Naive thymus-derived CD8-positive, alpha-beta T cell (primary cell): ENCODE measurements at regions not wholly inside any gene's neighbourhood (a gene's known extent, or its start where the extent isn't known, plus 50 kb on each side); places are given as distances from the start of the nearest gene placed in this dataset.

Experiments used
- ATAC-seq, 2 donors: fragments of 150-1000 bp; cut with Tn5 transposase in 1 of 2; sonication (Bioruptor Pico), chemical (Tn5 transposase) in 1 of 2; 1 replicate in 1 of 2; 2 replicates in 1 of 2; pipeline ENCODE4 v1.10.0; 2021; ENCODE audit warnings: mild to moderate bottlenecking in 2 of 2, moderate library complexity in 2 of 2
- POLR2A ChIA-PET: fragments of 350-600 bp; sonication (Branson Sonifier 250); formaldehyde crosslinking; loops from one replicate; lab custom pipeline; 2021; ENCODE audit warnings: antibody characterized with exemption; lab: Charles Lee
- DNase-seq, 10 donors: peaks; one replicate each; pipeline versions ENCODE4 v3.0.0 to v3.0.0-alpha.2; 2020 to 2022
- H3K27ac Mint-ChIP-seq, 10 donors: one replicate each; pipeline ENCODE4 v1.8.0; 2020 to 2022; ENCODE audit warnings: mild to moderate bottlenecking in 10 of 10, mixed read lengths in 10 of 10, moderate library complexity in 4 of 10, inconsistent platforms in 1 of 10
- H3K27me3 Mint-ChIP-seq, 5 donors: one replicate each; pipeline ENCODE4 v1.8.0; 2021 to 2022; ENCODE audit warnings: mixed read lengths in 5 of 5
- H3K36me3 Mint-ChIP-seq, 3 donors: one replicate each; pipeline ENCODE4 v1.8.0; 2020 to 2022; ENCODE audit warnings: mixed read lengths in 3 of 3, mild to moderate bottlenecking in 2 of 3, inconsistent platforms in 1 of 3
- H3K4me1 Mint-ChIP-seq, 4 donors: one replicate each; pipeline ENCODE4 v1.8.0; 2021 to 2022; ENCODE audit warnings: mixed read lengths in 4 of 4
- H3K4me3 Mint-ChIP-seq, 10 donors: one replicate each; pipeline ENCODE4 v1.8.0; 2020 to 2022; ENCODE audit warnings: mild to moderate bottlenecking in 10 of 10, mixed read lengths in 10 of 10, moderate library complexity in 6 of 10, inconsistent platforms in 1 of 10
- H3K9me3 Mint-ChIP-seq, 9 donors: one replicate each; pipeline ENCODE4 v1.8.0; 2020 to 2022; ENCODE audit warnings: mixed read lengths in 9 of 9, mild to moderate bottlenecking in 3 of 9, inconsistent platforms in 1 of 9, moderate library complexity in 1 of 9

DNA sequence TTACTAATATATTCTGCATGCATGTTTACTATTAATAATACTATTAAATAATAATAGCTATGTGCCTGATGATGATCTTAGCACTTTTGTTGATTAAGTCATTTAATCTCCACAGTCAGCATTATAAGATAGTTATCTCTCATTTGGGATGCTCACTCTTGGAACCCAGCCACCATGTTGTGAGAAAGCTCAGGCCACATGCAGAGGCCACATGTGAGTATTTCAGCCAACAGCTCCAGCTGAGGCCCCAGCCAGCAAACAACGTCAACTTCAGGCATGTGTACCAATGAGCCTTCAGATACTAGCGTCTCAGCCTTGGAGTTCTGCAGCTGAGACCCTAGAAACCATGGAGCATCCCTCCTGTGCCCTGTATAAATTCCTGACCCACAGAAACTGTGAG lies 798.1 kb upstream of the LRRC4C start:
- Mint-ChIP-seq H3K4me1 (no peaks in the 10 kb centered on the region), H3K4me3 (no peak overlapping the region), H3K27me3 (no peaks in the 10 kb centered on the region), H3K36me3 (no peaks in the 10 kb centered on the region), H3K9me3 (peaks cover 2 to 21% (median 10%) of the 10 kb centered on the region in 9 donors), H3K27ac (no peak overlapping the region)
- POLR2A ChIA-PET: no interaction called here
- ATAC-seq: no peak
- DNase-seq: no peak

DNA sequence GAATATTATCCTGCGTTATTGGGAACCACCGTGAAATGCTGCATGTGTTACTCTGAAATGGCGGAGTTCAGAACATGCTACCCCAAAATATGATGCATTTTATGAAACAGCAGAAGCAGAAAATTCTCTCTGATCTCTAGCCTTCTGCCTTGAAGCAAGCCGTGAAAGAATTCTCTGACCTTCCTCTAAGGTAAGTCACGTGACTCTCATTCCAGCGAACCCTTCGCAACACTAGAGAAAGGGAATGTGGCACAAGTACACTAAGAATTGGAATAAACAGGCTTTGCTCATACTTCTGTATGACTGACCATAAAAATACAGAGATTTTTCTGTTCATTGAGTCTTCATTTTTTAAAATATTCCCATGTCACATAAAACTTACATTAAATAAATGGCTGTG lies 805.6 kb upstream of the LRRC4C start:
- Mint-ChIP-seq H3K27me3 (no peaks in the 10 kb centered on the region), H3K9me3 (peaks cover 0 to 20% (median 4%) of the 10 kb centered on the region in 9 donors), H3K36me3 (no peaks in the 10 kb centered on the region), H3K4me1 (no peaks in the 10 kb centered on the region), H3K27ac (no peak overlapping the region), H3K4me3 (no peak overlapping the region)
- POLR2A ChIA-PET: no interaction called here
- no peak for ATAC-seq
- DNase-seq: no peak

- Mint-ChIP-seq H3K36me3 (peaks cover 0 to 12% (median 0%) of the 10 kb centered on the region in 3 donors), H3K4me1 (no peaks in the 10 kb centered on the region), H3K27ac (no peak overlapping the region), H3K4me3 (no peak overlapping the region), H3K27me3 (no peaks in the 10 kb centered on the region), H3K9me3 (peaks cover 10 to 30% (median 20%) of the 10 kb centered on the region in 9 donors)
- DNase-seq: no peak
- ATAC-seq: no peak
- POLR2A ChIA-PET: no interaction called here
Observed at GRCh38 chr11:42271306-42271705, 811.9 kb upstream of the LRRC4C start.

DNA sequence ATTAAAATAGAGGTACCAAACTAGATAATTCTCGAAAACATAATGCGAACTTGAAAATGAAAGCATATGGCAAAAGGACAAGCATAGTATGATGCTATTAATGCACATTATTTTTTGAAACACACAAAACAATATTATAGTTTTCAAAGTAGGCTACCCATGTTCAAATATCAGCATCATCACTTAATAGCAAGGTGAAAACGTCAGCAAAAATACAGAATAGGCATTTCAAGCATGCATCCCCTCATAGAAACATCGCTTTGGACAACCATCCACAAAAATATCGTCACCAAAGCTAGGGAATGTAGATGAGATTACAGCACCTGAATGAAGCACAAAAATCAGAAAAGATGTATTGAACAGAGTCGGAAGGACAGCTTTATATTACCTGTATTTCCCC lies 814.5 kb upstream of the LRRC4C start:
- no peaks in the 10 kb centered on the region for H3K4me1 Mint-ChIP-seq
- no peak for ATAC-seq
- POLR2A ChIA-PET: no interaction called here
- H3K27ac Mint-ChIP-seq: no peak overlapping the region
- H3K9me3 Mint-ChIP-seq: peaks cover 13 to 32% (median 21%) of the 10 kb centered on the region in 9 donors
- no peak for DNase-seq
- H3K27me3 Mint-ChIP-seq: no peaks in the 10 kb centered on the region
- H3K36me3 Mint-ChIP-seq: peaks cover 0 to 18% (median 0%) of the 10 kb centered on the region in 3 donors
- no peak overlapping the region for H3K4me3 Mint-ChIP-seq

DNA sequence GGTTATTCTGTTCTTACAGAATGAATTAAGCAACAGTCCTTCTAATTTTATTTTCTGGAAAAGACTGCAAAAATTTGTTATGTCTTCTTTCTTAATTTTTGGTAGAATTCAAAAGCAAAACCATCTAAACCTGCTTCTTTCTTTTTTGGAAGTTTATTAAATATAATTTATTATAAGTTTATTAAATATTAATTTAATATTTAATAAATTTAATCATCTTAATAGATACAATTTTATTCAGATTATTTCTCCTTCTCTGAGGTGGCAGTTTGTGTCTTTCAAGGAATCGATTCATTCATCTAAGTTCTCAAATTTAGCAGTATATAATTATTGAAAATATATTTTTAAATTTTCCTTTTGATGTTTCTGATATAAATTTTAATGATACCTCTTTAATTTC lies 837.5 kb upstream of the LRRC4C start:
- POLR2A ChIA-PET: no interaction called here
- Mint-ChIP-seq H3K4me1 (no peaks in the 10 kb centered on the region), H3K27ac (no peak overlapping the region), H3K4me3 (no peak overlapping the region), H3K36me3 (peaks cover 0 to 5% (median 0%) of the 10 kb centered on the region in 3 donors), H3K27me3 (no peaks in the 10 kb centered on the region), H3K9me3 (peaks cover 3 to 40% (median 21%) of the 10 kb centered on the region in 9 donors)
- no peak for ATAC-seq
- DNase-seq: no peak

GRCh38 chr11:42299780-42300179 lies 840.3 kb upstream of the LRRC4C start:
- H3K36me3 Mint-ChIP-seq: peaks cover 0 to 5% (median 0%) of the 10 kb centered on the region in 3 donors
- POLR2A ChIA-PET: no interaction called here
- DNase-seq (no peak), ATAC-seq (no peak)
- peaks cover 3 to 30% (median 10%) of the 10 kb centered on the region in 9 donors for H3K9me3 Mint-ChIP-seq
- H3K27ac Mint-ChIP-seq: no peak overlapping the region
- H3K4me1 Mint-ChIP-seq: no peaks in the 10 kb centered on the region
- H3K4me3 Mint-ChIP-seq: no peak overlapping the region
- no peaks in the 10 kb centered on the region for H3K27me3 Mint-ChIP-seq

- POLR2A ChIA-PET: no interaction called here
- Mint-ChIP-seq H3K27ac (no peak overlapping the region), H3K9me3 (peaks cover 0 to 22% (median 10%) of the 10 kb centered on the region in 9 donors), H3K36me3 (peaks cover 0 to 5% (median 0%) of the 10 kb centered on the region in 3 donors), H3K4me3 (no peak overlapping the region), H3K27me3 (no peaks in the 10 kb centered on the region), H3K4me1 (no peaks in the 10 kb centered on the region)
- no peak for ATAC-seq
- no peak for DNase-seq
Observed at GRCh38 chr11:42301777-42302176, 842.3 kb upstream of the LRRC4C start.

- no peak for ATAC-seq
- H3K36me3 Mint-ChIP-seq: peaks cover 0 to 6% (median 0%) of the 10 kb centered on the region in 3 donors
Observed at GRCh38 chr11:42311514-42311913, 852.1 kb upstream of the LRRC4C start.

GRCh38 chr11:42311944-42312343 lies 852.5 kb upstream of the LRRC4C start:
- POLR2A ChIA-PET: no interaction called here
- Mint-ChIP-seq H3K4me3 (no peak overlapping the region), H3K27me3 (no peaks in the 10 kb centered on the region), H3K27ac (no peak overlapping the region), H3K9me3 (peaks cover 0 to 28% (median 8%) of the 10 kb centered on the region in 9 donors), H3K36me3 (peaks cover 0 to 6% (median 0%) of the 10 kb centered on the region in 3 donors), H3K4me1 (no peaks in the 10 kb centered on the region)
- DNase-seq (no peak), ATAC-seq (no peak)

More at GRCh38 chr11:42311514-42311913, 852.1 kb upstream of the LRRC4C start:
- no peak overlapping the region for H3K27ac Mint-ChIP-seq
- POLR2A ChIA-PET: no interaction called here
- H3K4me3 Mint-ChIP-seq: no peak overlapping the region
- no peaks in the 10 kb centered on the region for H3K27me3 Mint-ChIP-seq
- DNase-seq: no peak
- H3K4me1 Mint-ChIP-seq: no peaks in the 10 kb centered on the region
- peaks cover 0 to 28% (median 8%) of the 10 kb centered on the region in 9 donors for H3K9me3 Mint-ChIP-seq

GRCh38 chr11:42315267-42315666 lies 855.8 kb upstream of the LRRC4C start:
- DNase-seq (no peak), ATAC-seq (no peak)
- peaks cover 0 to 21% (median 8%) of the 10 kb centered on the region in 9 donors for H3K9me3 Mint-ChIP-seq
- peaks cover 0 to 6% (median 0%) of the 10 kb centered on the region in 3 donors for H3K36me3 Mint-ChIP-seq
- no peak overlapping the region for H3K27ac Mint-ChIP-seq
- POLR2A ChIA-PET: no interaction called here
- no peak overlapping the region for H3K4me3 Mint-ChIP-seq
- no peaks in the 10 kb centered on the region for H3K4me1 Mint-ChIP-seq
- H3K27me3 Mint-ChIP-seq: no peaks in the 10 kb centered on the region

GRCh38 chr11:42315846-42316245 lies 856.4 kb upstream of the LRRC4C start:
- ATAC-seq (no peak), DNase-seq (no peak)
- H3K9me3 Mint-ChIP-seq: peaks cover 0 to 21% (median 5%) of the 10 kb centered on the region in 9 donors
- POLR2A ChIA-PET: no interaction called here
- no peaks in the 10 kb centered on the region for H3K4me1 Mint-ChIP-seq
- H3K27me3 Mint-ChIP-seq: no peaks in the 10 kb centered on the region
- no peak overlapping the region for H3K27ac Mint-ChIP-seq
- no peak overlapping the region for H3K4me3 Mint-ChIP-seq
- peaks cover 0 to 6% (median 0%) of the 10 kb centered on the region in 3 donors for H3K36me3 Mint-ChIP-seq

GRCh38 chr11:42319921-42320320 lies 860.5 kb upstream of the LRRC4C start:
- no peaks in the 10 kb centered on the region for H3K27me3 Mint-ChIP-seq
- POLR2A ChIA-PET: no interaction called here
- ATAC-seq (no peak), DNase-seq (no peak)
- peaks cover 0 to 14% (median 6%) of the 10 kb centered on the region in 9 donors for H3K9me3 Mint-ChIP-seq
- H3K4me3 Mint-ChIP-seq: no peak overlapping the region
- H3K36me3 Mint-ChIP-seq: no peaks in the 10 kb centered on the region
- no peak overlapping the region for H3K27ac Mint-ChIP-seq
- H3K4me1 Mint-ChIP-seq: no peaks in the 10 kb centered on the region

DNA sequence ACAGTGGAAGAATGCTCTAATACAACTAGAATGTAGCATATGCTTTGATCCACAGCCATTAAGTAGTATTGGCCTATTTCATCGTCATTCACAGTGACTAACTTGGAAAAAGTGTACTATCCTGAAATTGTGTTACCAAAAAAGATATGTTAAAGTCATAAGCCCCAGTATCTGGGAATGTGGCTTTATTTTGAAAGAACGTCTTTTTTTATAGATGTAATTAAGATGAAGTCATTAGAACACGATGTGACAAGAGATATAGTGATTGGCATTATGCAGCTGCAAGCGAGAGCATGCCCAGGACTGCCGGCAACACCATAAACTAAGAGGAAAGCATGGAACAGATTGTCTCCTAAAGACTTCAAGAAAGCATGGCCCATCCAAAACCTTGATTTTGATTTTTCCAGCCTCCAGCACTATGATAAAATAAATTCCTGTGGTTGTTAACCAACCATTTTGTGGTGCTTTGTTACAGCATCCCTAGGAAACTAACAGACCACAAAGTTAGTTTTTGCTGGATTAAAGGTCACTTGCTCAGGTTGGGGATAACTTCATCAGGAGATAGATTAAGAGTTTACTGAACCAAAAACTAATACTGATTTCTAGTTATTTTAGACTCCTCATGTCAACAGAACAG lies 870.6 kb upstream of the LRRC4C start:
- no peak overlapping the region for H3K4me3 Mint-ChIP-seq
- no peaks in the 10 kb centered on the region for H3K36me3 Mint-ChIP-seq
- peaks cover 0 to 44% (median 10%) of the 10 kb centered on the region in 9 donors for H3K9me3 Mint-ChIP-seq
- no peak overlapping the region for H3K27ac Mint-ChIP-seq
- no peak for ATAC-seq
- H3K27me3 Mint-ChIP-seq: no peaks in the 10 kb centered on the region
- POLR2A ChIA-PET: no interaction called here
- DNase-seq: no peak
- H3K4me1 Mint-ChIP-seq: no peaks in the 10 kb centered on the region
